COLO668 (cell line): ENCODE measurements at regions not wholly inside any gene's neighbourhood (a gene's known extent, or its start where the extent isn't known, plus 50 kb on each side); places are given as distances from the start of the nearest gene placed in this dataset.

ENCODE experiments used
- DNase-seq: peaks from one replicate; lab custom pipeline; 2025; ENCODE audit not compliant: unreplicated experiment; lab: John Stamatoyannopoulos, UW

DNA sequence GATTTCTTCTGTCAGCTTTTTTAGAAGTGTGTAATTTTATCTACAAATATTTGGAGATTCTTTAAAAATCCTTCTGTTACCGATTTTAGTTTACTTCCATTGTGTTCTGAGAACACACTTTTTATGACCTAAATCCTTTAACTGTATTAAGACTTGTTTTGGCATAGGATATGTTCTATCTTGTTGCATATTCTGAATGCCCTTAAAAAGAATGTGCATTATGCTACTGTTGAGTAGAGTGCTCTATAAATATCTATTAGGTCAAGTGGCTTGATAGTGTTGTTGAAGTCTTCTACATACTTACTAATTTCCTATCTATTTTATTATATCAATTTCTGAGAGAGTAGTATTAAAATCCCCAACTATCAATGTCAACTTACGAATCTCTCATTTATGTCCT lies 502.2 kb downstream of the MAFB start:
- DNase-seq: no peak

DNA sequence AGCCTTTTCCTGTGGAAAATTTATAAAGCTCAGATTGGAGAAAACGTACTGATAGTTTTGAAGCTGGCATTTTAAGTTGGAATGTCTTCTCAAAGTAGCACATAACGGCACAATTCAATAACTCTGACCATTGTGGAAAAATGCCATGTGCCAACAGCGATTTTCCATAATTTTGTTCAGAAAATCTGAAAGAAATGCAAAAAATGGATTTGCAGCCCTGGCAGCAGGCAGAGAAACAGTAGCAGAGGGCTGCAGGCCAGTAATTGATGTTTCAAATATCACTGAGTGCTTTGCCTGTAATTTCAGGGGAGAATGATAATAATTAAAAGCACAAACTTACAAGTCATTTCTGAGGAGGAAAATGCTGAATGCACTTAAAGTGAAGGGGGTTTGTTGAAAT lies 507.4 kb downstream of the MAFB start:
- DNase-seq: no peak

DNA sequence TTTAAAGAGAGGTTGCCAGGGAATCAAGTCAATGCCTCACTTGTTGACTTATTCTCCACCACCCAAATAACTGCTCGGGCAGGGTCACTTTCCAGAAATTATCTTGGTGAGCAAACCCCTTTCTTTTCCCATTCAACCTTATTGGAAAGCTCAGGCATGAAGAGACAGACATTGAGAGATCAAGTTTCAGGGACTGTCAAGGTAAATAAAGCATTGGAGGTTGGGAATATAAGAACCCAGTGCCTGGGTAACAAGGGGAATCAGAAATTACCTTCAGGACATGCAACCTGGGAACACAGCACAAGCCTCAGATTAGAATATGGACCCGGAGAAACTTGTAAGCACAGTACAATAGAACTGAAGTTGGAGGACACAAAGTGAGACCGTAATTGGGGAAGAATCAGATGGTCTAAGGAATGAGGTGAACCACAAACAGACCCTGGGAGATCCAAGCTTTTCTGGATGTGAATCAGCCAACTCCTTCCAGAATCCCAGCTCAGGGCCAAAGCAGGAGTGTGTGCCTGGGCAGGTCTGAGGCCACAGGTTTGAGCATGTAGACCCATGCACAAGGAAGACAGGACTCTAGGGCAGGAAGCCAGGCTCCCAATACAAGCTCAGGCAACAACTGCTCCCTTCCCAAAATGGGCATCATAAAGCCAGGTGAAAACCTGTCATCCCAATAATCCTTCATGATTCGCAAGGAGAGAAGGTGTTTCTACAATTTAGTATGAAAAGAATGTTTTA lies 512.8 kb downstream of the MAFB start:
- DNase-seq: no peak

DNA sequence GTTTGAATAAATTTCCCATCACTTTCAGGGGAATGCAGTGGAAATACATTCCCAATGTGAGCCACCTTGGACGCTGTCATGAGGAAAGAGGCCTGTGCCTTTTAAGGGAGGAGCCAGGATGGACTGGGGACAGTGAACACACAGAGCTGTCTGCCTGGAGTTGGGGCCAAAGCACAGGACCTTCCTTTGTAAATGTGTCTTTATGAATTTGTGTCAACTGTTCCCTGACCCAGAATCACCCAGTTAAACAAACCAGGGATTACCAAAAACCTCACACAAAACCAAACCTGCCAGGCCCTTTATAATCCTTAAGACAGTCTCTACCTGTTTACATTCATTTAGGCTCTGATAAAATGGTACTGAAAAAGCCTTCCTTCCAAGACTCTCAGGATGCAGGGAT lies 513.7 kb downstream of the MAFB start:
- no peak for DNase-seq

GRCh38 chr20:40173872-40174271 lies 515.2 kb downstream of the MAFB start:
- no peak for DNase-seq

GRCh38 chr20:40168981-40169620 lies 519.9 kb downstream of the MAFB start:
- DNase-seq: no peak

DNA sequence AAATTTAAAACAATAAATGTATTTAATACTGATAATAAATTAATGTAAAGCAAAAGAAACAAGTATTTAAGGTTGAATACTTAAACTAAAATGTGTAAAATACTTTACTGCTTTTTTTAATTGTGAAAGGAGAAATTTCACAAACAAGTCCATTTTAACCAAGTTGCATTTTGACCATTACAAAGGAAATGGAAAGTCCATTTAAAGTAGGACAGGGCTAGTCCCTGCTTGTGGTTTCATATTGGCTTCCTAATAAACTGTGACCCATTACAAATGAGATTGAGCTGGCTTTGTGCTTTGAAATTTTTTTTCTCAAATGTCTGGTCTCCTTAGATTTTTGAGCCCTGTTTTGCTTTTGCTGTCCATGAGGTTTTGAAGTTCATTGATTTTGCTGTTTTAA lies 527.6 kb downstream of the MAFB start:
- no peak for DNase-seq

- DNase-seq: peak; percentile 22
Observed at GRCh38 chr20:40160097-40160550, 528.9 kb downstream of the MAFB start.

DNA sequence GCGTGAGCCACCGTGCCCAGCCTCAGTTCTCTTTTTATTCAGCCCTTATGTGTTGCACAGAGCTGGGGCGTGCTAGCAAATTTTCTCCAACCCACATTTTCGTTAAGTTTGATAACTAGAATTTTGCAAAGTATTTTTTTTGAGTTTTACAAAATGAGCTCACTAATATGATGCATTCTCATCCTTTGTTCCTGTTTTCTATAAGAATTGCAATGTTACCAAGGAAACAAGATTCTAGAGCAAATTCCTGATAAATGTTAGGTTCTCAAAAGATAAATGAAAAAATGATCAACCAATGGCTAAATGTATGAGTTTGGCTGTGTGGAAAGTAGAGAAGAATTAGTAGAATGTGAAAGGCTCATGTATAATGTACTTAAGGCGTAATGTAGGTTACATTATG lies 529.8 kb downstream of the MAFB start:
- no peak for DNase-seq

GRCh38 chr20:40156600-40157317 lies 532.3 kb downstream of the MAFB start:
- DNase-seq: no peak

GRCh38 chr20:40154514-40154913 lies 534.5 kb downstream of the MAFB start:
- no peak for DNase-seq

- no peak for DNase-seq
Observed at GRCh38 chr20:40148886-40149285, 540.1 kb downstream of the MAFB start.

- DNase-seq: no peak
Observed at GRCh38 chr20:40146071-40146470, 543.0 kb downstream of the MAFB start.

DNA sequence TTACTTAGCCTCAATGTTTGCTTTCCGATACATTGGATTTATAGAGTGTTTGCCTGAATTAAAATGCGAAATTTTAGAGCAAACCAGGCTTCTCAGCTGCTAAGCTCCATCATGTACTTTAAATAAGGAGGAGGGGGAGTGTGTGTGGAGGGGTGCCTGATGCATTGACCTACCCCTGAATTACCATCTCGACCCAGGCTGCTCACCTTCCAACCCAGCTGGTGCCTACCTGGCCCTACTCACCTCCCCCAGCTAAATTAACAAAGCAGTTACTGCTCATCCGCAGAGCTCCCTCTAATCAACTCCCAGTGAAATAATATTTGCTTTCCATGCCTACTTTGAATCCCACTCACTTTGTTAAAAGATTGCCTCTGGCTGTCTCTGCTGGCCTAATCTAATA lies 544.5 kb downstream of the MAFB start:
- no peak for DNase-seq

DNA sequence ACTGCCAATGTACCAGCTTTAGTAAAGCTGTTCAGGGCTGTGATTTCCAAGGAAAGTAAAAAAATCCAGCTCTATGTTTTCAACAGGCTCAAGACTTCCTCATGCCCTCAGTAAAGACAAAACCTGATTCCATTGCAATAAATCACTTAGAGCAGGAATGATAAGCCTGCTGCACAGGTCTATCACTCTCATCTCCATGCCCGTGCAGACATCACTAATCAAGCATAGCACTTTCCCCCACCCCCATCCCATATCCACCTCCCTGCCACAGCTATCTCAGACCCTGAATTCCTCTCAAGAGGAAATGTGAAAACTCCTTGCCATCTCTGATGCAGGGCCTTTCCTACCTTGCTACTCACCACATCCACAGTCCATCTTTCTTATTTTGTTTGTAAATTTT lies 554.9 kb downstream of the MAFB start:
- no peak for DNase-seq

GRCh38 chr20:40120827-40121226 lies 568.2 kb downstream of the MAFB start:
- no peak for DNase-seq

DNA sequence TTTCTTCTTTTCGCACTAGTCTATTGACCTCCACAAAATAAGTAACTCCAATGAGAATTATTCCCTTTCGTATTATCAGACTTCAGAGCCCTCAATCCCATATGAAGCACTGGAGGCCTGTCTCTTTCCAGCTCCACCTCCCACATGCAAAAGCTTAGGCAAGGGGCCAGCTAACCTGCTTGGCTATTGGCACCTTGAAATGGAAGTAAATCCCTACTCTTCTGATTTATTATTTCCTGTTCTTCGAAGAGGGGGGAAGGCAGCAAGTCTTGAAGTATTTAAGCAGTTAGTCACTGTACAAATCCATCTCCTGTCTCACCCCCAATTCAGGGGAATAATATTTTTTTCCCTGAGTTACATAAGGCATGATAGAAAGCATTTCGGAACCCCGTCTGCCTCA lies 577.8 kb downstream of the MAFB start:
- DNase-seq: no peak

DNA sequence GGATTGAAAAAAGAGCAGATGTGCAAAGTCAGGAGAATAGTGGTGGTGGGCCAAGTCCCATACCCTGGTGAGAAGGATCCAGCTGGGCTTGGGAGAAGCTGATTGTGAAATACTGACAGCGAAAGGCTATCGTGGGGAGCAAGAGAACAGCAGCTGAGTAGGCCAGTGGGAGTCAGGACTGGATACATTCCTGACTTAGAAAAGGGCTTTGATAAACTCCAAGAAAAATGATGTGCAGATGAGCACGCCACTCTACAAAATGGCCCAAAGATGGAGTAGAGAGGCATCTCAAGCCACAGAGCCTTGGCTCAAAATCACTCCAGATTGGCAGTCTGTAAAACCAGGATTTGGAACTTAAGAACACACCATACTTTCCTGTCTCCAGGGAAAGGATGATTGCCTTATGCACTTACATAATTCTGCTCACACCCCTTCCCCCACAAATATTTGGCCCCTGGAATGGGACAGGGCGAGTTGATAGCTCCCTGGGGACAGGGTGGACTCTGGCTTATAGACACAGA lies 578.7 kb downstream of the MAFB start:
- DNase-seq: no peak

GRCh38 chr20:40109136-40109535 lies 579.9 kb downstream of the MAFB start:
- DNase-seq: no peak

- DNase-seq: no peak
Observed at GRCh38 chr20:40108321-40108720, 580.7 kb downstream of the MAFB start.

DNA sequence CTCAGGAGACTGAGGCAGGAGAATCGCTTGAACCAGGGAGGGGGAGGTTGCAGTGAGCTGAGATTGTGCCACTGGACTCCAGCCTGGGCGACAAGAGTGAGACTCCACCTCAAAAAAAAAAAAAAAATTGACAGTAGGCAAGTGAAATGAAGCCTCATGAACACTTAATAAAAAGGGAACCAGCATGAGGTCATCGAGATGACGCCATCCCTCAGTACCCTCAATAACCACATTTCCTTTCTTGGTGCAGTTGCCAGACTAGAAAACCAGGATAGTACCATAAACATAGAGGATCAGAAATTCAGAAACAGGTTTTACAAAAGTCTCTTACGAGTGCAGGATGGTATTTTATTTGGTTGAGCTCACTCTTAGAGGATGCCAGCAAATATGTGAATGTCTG lies 584.1 kb downstream of the MAFB start:
- no peak for DNase-seq

DNA sequence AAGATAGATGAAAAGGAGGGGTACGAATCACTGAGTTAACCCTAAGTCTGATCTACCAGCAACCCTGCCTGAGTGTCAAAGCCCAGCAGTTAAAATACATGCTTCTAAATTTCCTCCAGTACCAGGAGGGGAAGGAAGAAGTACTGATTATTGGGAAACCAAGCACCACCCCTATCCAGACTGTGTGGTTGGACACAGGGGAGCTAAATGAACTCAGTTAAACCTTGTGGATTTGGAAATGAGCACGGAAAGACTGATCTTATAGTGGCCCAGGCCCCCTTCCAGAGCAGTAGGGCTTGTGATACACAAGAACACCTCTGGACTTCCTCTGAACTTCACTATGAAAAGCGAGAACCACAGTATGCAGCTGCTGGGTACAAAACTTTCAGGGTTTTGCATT lies 585.6 kb downstream of the MAFB start:
- DNase-seq: no peak
